ENCODE measurements at regions not wholly inside any gene's neighbourhood (a gene's known extent, or its start where the extent isn't known, plus 50 kb on each side); places are given as distances from the start of the nearest gene placed in this dataset.

DNA sequence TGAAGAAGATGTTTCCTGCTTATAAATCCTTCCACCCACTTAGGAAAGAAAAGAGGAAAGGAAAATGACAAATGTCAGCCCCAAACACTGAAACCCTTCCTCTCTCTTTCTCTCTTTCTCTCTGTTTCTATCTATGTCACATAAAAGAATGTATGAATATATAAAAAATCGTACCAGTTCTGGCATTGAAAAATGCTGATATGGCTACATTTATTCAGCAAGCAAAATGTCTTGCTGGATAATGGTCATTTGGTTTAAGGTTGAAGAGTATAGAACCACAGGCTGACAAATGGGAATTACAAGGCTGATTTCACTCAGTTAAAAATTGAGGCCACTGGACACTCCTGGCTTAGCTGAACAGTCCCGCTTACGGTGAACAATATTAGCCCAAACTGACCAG lies 335.9 kb downstream of the PARP8 start:
- TF ChIP-seq, protein P1, sequence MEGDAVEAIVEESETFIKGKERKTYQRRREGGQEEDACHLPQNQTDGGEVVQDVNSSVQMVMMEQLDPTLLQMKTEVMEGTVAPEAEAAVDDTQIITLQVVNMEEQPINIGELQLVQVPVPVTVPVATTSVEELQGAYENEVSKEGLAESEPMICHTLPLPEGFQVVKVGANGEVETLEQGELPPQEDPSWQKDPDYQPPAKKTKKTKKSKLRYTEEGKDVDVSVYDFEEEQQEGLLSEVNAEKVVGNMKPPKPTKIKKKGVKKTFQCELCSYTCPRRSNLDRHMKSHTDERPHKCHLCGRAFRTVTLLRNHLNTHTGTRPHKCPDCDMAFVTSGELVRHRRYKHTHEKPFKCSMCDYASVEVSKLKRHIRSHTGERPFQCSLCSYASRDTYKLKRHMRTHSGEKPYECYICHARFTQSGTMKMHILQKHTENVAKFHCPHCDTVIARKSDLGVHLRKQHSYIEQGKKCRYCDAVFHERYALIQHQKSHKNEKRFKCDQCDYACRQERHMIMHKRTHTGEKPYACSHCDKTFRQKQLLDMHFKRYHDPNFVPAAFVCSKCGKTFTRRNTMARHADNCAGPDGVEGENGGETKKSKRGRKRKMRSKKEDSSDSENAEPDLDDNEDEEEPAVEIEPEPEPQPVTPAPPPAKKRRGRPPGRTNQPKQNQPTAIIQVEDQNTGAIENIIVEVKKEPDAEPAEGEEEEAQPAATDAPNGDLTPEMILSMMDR (IDR thresholded peaks at IDR 0.05; ENCODE audit: extremely low read depth, low read depth, low read length): no peak
- Histone ChIP-seq H3K4me1 (ENCODE audit: insufficient read depth, low read length) (no peaks in the 10 kb centered on the region), H3K79me2 (ENCODE audit: insufficient read depth, low read length) (no peaks in the 10 kb centered on the region), H3K4me3 (ENCODE audit: insufficient read depth, low read length) (no peak overlapping the region), H3K9me3 (ENCODE audit: low read depth, low read length) (no peaks in the 10 kb centered on the region), H2AFZ (ENCODE audit: low read length) (no peak overlapping the region), H3K27ac (ENCODE audit: low read depth, low read length) (no peak overlapping the region), H3K4me2 (ENCODE audit: insufficient read depth, low read length) (no peak overlapping the region), H3K27me3 (ENCODE audit: insufficient read depth, low read length) (no peaks in the 10 kb centered on the region), H4K20me1 (ENCODE audit: insufficient read depth, low read length) (no peaks in the 10 kb centered on the region), H3K36me3 (ENCODE audit: insufficient read depth, low read length) (no peaks in the 10 kb centered on the region)
- no peak for DNase-seq (ENCODE audit: insufficient read length, low spot score, missing footprints)

DNA sequence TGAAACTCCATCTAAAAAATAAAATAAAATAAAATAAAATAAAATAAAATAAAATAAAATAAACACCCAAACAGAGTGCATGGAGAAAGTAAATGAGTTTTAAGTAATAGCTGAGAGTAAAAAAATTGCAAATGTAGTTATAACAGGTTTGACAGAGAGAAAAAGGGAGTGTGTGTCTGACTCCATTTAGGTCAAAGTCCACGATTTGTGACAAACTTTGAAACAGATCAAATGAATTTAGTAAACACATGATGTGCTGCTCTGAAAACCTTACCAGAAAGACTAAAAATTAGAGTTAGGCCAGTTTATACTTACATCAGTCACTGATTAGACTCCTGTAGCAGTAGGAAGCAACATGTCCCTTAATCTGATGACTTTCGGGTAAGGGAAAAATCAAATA lies 346.6 kb downstream of the PARP8 start:
- TF ChIP-seq, protein P1 (IDR thresholded peaks at IDR 0.05; ENCODE audit: extremely low read depth, low read depth, low read length): no peak
- no peak for DNase-seq (ENCODE audit: insufficient read length, low spot score, missing footprints)
- Histone ChIP-seq H3K9me3 (ENCODE audit: low read depth, low read length) (no peaks in the 10 kb centered on the region), H3K4me3 (ENCODE audit: insufficient read depth, low read length) (no peak overlapping the region), H3K27ac (ENCODE audit: low read depth, low read length) (no peak overlapping the region), H3K27me3 (ENCODE audit: insufficient read depth, low read length) (no peaks in the 10 kb centered on the region), H3K4me1 (ENCODE audit: insufficient read depth, low read length) (no peaks in the 10 kb centered on the region), H3K36me3 (ENCODE audit: insufficient read depth, low read length) (no peaks in the 10 kb centered on the region), H3K4me2 (ENCODE audit: insufficient read depth, low read length) (no peak overlapping the region), H3K79me2 (ENCODE audit: insufficient read depth, low read length) (no peaks in the 10 kb centered on the region), H2AFZ (ENCODE audit: low read length) (no peak overlapping the region), H4K20me1 (ENCODE audit: insufficient read depth, low read length) (no peaks in the 10 kb centered on the region)

DNA sequence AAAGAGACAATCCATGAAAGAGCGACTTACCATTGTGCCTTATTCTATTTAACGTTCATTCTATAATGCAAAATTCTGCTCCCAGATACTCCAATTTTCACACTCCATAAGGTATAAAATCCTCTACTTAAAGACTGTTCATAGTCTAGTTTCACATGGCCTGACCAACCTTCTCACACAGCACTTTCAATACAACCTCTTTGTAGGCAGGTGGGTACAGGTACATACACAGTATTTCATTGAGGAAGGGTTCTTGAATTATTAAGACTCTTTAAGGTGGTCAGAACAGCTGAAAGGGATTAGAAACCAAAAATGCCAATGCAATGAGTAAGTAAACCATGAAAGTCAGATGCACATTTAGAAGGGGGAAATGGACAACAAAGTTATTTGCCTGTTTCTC lies 352.0 kb downstream of the PARP8 start:
- Histone ChIP-seq H3K27me3 (ENCODE audit: insufficient read depth, low read length) (no peaks in the 10 kb centered on the region), H3K79me2 (ENCODE audit: insufficient read depth, low read length) (no peaks in the 10 kb centered on the region), H4K20me1 (ENCODE audit: insufficient read depth, low read length) (no peaks in the 10 kb centered on the region), H3K27ac (ENCODE audit: low read depth, low read length) (no peak overlapping the region), H3K9me3 (ENCODE audit: low read depth, low read length) (no peaks in the 10 kb centered on the region), H3K4me1 (ENCODE audit: insufficient read depth, low read length) (no peaks in the 10 kb centered on the region), H3K4me3 (ENCODE audit: insufficient read depth, low read length) (no peak overlapping the region), H3K36me3 (ENCODE audit: insufficient read depth, low read length) (no peaks in the 10 kb centered on the region), H2AFZ (ENCODE audit: low read length) (no peak overlapping the region), H3K4me2 (ENCODE audit: insufficient read depth, low read length) (no peak overlapping the region)
- TF ChIP-seq, protein P1 (IDR thresholded peaks at IDR 0.05; ENCODE audit: extremely low read depth, low read depth, low read length): no peak
- DNase-seq (ENCODE audit: insufficient read length, low spot score, missing footprints): no peak

DNA sequence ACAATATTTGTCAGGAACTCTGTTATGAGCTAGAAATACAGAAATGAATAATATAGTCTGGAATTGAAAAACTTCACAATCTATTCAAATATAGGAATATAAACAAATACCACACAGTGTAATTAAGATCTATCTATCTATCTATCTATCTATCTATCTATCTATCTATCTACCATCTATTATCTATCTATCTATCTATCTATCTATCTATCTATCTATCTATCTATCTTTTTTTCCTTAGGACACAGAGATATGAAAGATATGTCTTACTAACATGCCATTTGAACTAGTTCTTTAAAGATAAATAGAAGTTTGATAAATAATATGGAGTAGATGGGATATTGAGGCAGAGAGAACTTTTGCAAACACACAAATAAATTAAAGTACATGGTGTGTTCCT lies 357.8 kb downstream of the PARP8 start:
- no peak for DNase-seq (ENCODE audit: insufficient read length, low spot score, missing footprints)
- TF ChIP-seq, protein P1 (IDR thresholded peaks at IDR 0.05; ENCODE audit: extremely low read depth, low read depth, low read length): no peak

More for the DNA sequence above, 357.8 kb downstream of the PARP8 start:
- no peak overlapping the region for H3K27ac ChIP-seq (ENCODE audit: low read depth, low read length)
- no peaks in the 10 kb centered on the region for H4K20me1 ChIP-seq (ENCODE audit: insufficient read depth, low read length)
- no peaks in the 10 kb centered on the region for H3K4me1 ChIP-seq (ENCODE audit: insufficient read depth, low read length)
- no peaks in the 10 kb centered on the region for H3K79me2 ChIP-seq (ENCODE audit: insufficient read depth, low read length)
- no peaks in the 10 kb centered on the region for H3K36me3 ChIP-seq (ENCODE audit: insufficient read depth, low read length)
- H3K27me3 ChIP-seq (ENCODE audit: insufficient read depth, low read length): no peaks in the 10 kb centered on the region
- H3K4me3 ChIP-seq (ENCODE audit: insufficient read depth, low read length): no peak overlapping the region
- peaks cover 2% of the 10 kb centered on the region for H3K9me3 ChIP-seq (ENCODE audit: low read depth, low read length)
- H2AFZ ChIP-seq (ENCODE audit: low read length): no peak overlapping the region
- H3K4me2 ChIP-seq (ENCODE audit: insufficient read depth, low read length): no peak overlapping the region

Data from osteoblast (primary cell).